Osteocyte (in vitro differentiated cells): ENCODE measurements at regions not wholly inside any gene's neighbourhood (a gene's known extent, or its start where the extent isn't known, plus 50 kb on each side); places are given as distances from the start of the nearest gene placed in this dataset.

Experiments used
- DNase-seq: peaks from one replicate; pipeline ENCODE4 v3.0.0; 2021; ENCODE audit warnings: mixed read lengths; ENCODE audit not compliant: unreplicated experiment; ENCODE audit errors: extremely low spot score
- H3K27ac Mint-ChIP-seq: one replicate; pipeline ENCODE4 v1.8.0; 2021; ENCODE audit warnings: mild to moderate bottlenecking, mixed read lengths; ENCODE audit not compliant: unreplicated experiment
- H3K27me3 Mint-ChIP-seq: one replicate; pipeline ENCODE4 v1.8.0; 2021; ENCODE audit warnings: mixed read lengths; ENCODE audit not compliant: unreplicated experiment
- H3K36me3 Mint-ChIP-seq: one replicate; pipeline ENCODE4 v1.8.0; 2021; ENCODE audit warnings: mixed read lengths; ENCODE audit not compliant: unreplicated experiment
- H3K4me1 Mint-ChIP-seq: one replicate; pipeline ENCODE4 v1.8.0; 2021; ENCODE audit warnings: mixed read lengths; ENCODE audit not compliant: unreplicated experiment
- H3K4me3 Mint-ChIP-seq: one replicate; pipeline ENCODE4 v1.8.0; 2021; ENCODE audit warnings: mild to moderate bottlenecking, moderate library complexity, mixed read lengths; ENCODE audit not compliant: unreplicated experiment
- H3K9me3 Mint-ChIP-seq: one replicate; pipeline ENCODE4 v1.8.0; 2021; ENCODE audit warnings: mixed read lengths; ENCODE audit not compliant: unreplicated experiment
- TF ChIP-seq, protein P1 (sequence below): fragments of 200-600 bp; sonication (generic); IDR thresholded peaks from 2 replicates; pipeline ENCODE4 v1.5.0; 2021; ENCODE audit warnings: antibody characterized with exemption, mild to moderate bottlenecking, moderate library complexity

DNA sequence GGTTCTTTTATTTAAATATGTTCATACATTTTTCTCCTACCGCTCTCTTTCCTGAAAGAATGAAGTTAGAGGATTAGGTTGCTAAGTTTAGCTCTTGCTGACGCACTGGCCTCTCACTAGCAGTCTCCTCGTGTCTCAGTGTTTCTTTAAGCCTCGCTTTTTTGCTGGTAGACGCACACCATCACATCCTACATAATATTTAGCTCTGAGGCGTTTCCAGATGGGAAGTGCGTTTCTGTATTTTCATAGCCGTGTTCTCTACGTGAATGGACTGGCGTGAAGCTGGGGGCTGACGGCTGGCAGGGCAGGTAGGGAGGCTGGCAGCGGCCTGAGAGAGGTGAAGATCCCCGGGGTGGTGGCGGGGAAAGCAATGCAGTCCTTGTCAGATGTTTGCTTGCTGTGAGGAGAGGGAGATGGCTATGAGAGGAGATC lies 79.2 kb upstream of the SPRY4 start:
- TF ChIP-seq, protein P1, sequence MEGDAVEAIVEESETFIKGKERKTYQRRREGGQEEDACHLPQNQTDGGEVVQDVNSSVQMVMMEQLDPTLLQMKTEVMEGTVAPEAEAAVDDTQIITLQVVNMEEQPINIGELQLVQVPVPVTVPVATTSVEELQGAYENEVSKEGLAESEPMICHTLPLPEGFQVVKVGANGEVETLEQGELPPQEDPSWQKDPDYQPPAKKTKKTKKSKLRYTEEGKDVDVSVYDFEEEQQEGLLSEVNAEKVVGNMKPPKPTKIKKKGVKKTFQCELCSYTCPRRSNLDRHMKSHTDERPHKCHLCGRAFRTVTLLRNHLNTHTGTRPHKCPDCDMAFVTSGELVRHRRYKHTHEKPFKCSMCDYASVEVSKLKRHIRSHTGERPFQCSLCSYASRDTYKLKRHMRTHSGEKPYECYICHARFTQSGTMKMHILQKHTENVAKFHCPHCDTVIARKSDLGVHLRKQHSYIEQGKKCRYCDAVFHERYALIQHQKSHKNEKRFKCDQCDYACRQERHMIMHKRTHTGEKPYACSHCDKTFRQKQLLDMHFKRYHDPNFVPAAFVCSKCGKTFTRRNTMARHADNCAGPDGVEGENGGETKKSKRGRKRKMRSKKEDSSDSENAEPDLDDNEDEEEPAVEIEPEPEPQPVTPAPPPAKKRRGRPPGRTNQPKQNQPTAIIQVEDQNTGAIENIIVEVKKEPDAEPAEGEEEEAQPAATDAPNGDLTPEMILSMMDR = no peak
- Mint-ChIP-seq H3K4me1 (peaks cover 11% of the 10 kb centered on the region), H3K36me3 (no peaks in the 10 kb centered on the region), H3K27ac (peak overlapping the region; percentile 5), H3K9me3 (no peaks in the 10 kb centered on the region), H3K4me3 (no peak overlapping the region), H3K27me3 (peaks cover 6% of the 10 kb centered on the region)
- DNase-seq = no peak

DNA sequence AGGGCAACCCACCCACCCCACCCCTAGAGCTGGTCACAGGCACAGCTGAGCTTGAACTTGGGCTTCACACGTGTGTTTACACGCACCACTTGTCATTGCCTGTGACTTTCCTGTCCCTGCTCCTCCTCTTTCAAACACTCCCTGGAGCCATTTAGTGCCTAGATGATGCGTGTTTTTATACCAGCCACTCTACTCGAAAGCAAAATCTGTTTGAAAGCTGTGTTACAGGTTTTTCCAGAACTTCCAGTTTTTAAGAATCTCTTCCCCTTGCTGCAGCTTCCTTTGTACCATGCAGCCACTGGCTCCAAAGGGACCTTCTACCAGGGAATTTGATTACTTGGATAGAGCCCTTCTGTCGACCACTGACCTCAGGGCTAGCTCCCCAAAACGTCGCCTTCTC lies 78.8 kb upstream of the SPRY4 start:
- TF ChIP-seq, protein P1 = no peak
- Mint-ChIP-seq H3K27me3 (peaks cover 2% of the 10 kb centered on the region), H3K4me1 (peaks cover 13% of the 10 kb centered on the region), H3K36me3 (no peaks in the 10 kb centered on the region), H3K27ac (no peak overlapping the region), H3K9me3 (no peaks in the 10 kb centered on the region), H3K4me3 (no peak overlapping the region)
- DNase-seq = no peak

DNA sequence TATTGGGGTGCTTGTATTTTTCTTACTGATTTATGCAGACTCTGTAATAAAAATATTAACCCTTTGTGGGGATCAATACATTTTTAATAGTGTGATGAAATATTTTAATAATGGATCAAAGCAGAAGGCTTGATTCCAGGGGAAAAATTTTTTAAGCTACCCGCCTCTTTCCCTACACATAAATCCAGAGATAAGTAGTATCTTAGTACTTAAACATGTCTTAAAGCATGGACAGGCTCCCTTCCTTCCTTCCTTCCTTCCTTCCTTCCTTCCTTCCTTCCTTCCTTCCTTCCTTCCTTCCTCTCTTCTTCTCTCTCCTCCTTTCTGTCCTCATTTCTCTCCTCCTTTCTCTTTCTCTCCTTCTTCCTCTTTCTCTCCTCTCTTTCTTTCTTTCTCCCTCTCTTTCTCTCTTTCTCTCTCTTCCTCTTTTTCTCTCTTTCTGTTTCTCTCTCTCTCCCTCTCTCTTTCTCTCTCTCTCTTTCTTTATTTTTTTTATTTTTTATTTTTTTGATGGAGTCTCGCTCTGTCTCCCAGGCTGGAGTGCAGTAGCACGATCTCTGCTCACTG lies 78.0 kb upstream of the SPRY4 start:
- no peak overlapping the region for H3K27ac Mint-ChIP-seq
- no peak for DNase-seq

DNA sequence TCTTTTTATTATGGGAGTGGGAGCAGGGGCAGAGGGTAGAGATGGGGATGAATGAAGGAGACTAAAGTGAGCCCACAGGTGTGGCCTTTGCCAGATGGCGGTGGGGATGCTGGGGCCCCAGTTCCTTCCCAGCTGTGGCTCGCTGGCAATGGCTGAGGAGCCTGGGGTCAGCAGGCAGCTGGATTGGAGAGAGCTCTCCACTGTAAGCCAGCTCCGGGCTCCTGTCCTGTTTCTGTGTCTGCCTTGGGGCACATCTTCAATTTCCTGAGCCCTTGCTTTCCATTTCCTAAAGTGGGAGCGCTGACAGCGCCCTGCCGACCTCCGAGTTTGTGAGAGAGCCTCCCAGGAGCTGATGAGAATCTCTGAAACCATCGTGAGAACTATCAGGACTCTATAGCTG lies 75.6 kb upstream of the SPRY4 start:
- Mint-ChIP-seq H3K36me3 (peaks cover 13% of the 10 kb centered on the region), H3K4me1 (peaks cover 13% of the 10 kb centered on the region), H3K9me3 (peaks cover 16% of the 10 kb centered on the region), H3K4me3 (no peak overlapping the region), H3K27me3 (peaks cover 2% of the 10 kb centered on the region), H3K27ac (no peak overlapping the region)
- no peak for DNase-seq
- TF ChIP-seq, protein P1 = no peak

More for the DNA sequence above, 78.0 kb upstream of the SPRY4 start:
- peaks cover 2% of the 10 kb centered on the region for H3K27me3 Mint-ChIP-seq
- TF ChIP-seq, protein P1 = no peak
- H3K36me3 Mint-ChIP-seq = no peaks in the 10 kb centered on the region
- H3K4me1 Mint-ChIP-seq = peaks cover 13% of the 10 kb centered on the region
- no peaks in the 10 kb centered on the region for H3K9me3 Mint-ChIP-seq
- H3K4me3 Mint-ChIP-seq = no peak overlapping the region

DNA sequence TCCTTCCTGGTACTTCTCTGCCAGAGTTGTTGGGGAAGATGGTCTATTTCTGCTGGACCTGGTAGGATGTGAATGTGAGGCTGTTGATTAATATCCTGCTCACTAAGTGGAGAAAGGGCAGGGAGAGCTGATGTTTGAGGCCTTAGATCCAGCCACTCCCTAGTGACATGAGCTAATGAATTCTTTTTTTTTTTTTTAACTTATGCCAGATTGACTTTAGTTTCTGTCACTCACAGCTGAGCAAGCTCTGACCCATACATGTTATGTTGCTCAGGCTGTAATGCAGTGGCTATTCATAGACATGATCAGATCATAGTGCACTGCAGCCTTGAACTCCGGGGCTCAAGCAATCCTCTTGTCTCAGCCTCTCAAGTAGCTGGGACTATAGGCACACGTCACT lies 75.1 kb upstream of the SPRY4 start:
- peaks cover 2% of the 10 kb centered on the region for H3K27me3 Mint-ChIP-seq
- no peak for DNase-seq
- no peak overlapping the region for H3K27ac Mint-ChIP-seq
- peaks cover 13% of the 10 kb centered on the region for H3K4me1 Mint-ChIP-seq
- no peak overlapping the region for H3K4me3 Mint-ChIP-seq
- H3K9me3 Mint-ChIP-seq = peaks cover 20% of the 10 kb centered on the region
- TF ChIP-seq, protein P1 = no peak
- H3K36me3 Mint-ChIP-seq = peaks cover 16% of the 10 kb centered on the region
